SU-DHL-6 (cell line): ENCODE measurements at regions not wholly inside any gene's neighbourhood (a gene's known extent, or its start where the extent isn't known, plus 50 kb on each side); places are given as distances from the start of the nearest gene placed in this dataset.

Experiments
- H2AFZ ChIP-seq: fragments of 200-600 bp; sonication (generic); 2 replicates; pipeline ENCODE4 v1.6.1; 2014; ENCODE audit warnings: low read depth, mild to moderate bottlenecking, moderate library complexity, mixed read lengths, antibody characterized with exemption, low read length; ENCODE audit not compliant: severe bottlenecking
- H3F3A ChIP-seq: fragments of 200-600 bp; shearing (Covaris generic); 2 replicates; pipeline ENCODE4 v1.6.0; 2016; ENCODE audit warnings: antibody characterized with exemption, mild to moderate bottlenecking; ENCODE audit not compliant: insufficient read depth
- H3K27ac ChIP-seq: fragments of 200-600 bp; sonication (generic); 2 replicates; pipeline ENCODE4 v1.5.1; 2016; ENCODE audit warnings: low read depth, mild to moderate bottlenecking, low read length, moderate library complexity, mixed read lengths
- H3K27me3 ChIP-seq: fragments of 200-600 bp; sonication (generic), shearing (Covaris generic); 2 replicates; pipeline ENCODE4 v1.6.0; 2014; ENCODE audit warnings: mild to moderate bottlenecking, low read length
- H3K36me3 ChIP-seq: fragments of 200-600 bp; sonication (generic); 2 replicates; pipeline ENCODE4 v1.6.1; 2014; ENCODE audit warnings: mild to moderate bottlenecking, low read length, mixed read lengths
- H3K4me2 ChIP-seq: fragments of 300-600, 200-600 bp; shearing (Covaris generic), sonication (generic); 2 replicates; pipeline ENCODE4 v1.6.0; 2014; ENCODE audit warnings: low read length, low read depth, mild to moderate bottlenecking; ENCODE audit not compliant: poor library complexity, severe bottlenecking
- H3K4me3 ChIP-seq: fragments of 200-600 bp; sonication (generic); 2 replicates; pipeline ENCODE4 v1.5.1; 2014; ENCODE audit warnings: antibody characterized with exemption, low read length, mild to moderate bottlenecking, mixed read lengths; ENCODE audit not compliant: insufficient read depth, poor library complexity, severe bottlenecking
- H3K79me2 ChIP-seq: fragments of 200-600 bp; sonication (generic); 2 replicates; pipeline ENCODE4 v1.6.1; 2014; ENCODE audit warnings: mild to moderate bottlenecking, low read length, moderate library complexity; ENCODE audit not compliant: insufficient read depth
- H3K9ac ChIP-seq: fragments of 200-600 bp; sonication (generic); 2 replicates; pipeline ENCODE4 v1.7.0; 2014; ENCODE audit warnings: mild to moderate bottlenecking, low read length
- H3K9me2 ChIP-seq: fragments of 200-600 bp; sonication (generic); replicated peaks from 2 replicates; pipeline ENCODE4 v1.6.1; 2014; ENCODE audit warnings: low read length; ENCODE audit not compliant: insufficient read depth
- H3K9me3 ChIP-seq: fragments of 200-600 bp; sonication (generic); 2 replicates; pipeline ENCODE4 v1.6.1; 2014; ENCODE audit warnings: low read length, mixed read lengths; ENCODE audit not compliant: insufficient read depth
- H4K20me1 ChIP-seq: fragments of 200-600 bp; sonication (generic); 2 replicates; pipeline ENCODE4 v1.6.1; 2014; ENCODE audit warnings: low read depth, mild to moderate bottlenecking, antibody characterized with exemption, low read length, moderate library complexity, mixed read lengths
- EZH2phosphoT487 ChIP-seq: fragments of 200-600 bp; sonication (generic), shearing (Covaris generic); conservative IDR thresholded peaks from 2 replicates; pipeline ENCODE4 v1.6.1; 2018; ENCODE audit warnings: mild to moderate bottlenecking, antibody characterized with exemption, low read length, moderate library complexity, mixed read lengths
- TF ChIP-seq, protein P1 (sequence below): fragments of 200-600 bp; sonication (generic); IDR thresholded peaks from one replicate; pipeline ENCODE4 v1.5.1; 2017; ENCODE audit warnings: antibody characterized with exemption, mild to moderate bottlenecking, low read length, moderate library complexity; ENCODE audit not compliant: insufficient read depth, poor library complexity, severe bottlenecking

DNA sequence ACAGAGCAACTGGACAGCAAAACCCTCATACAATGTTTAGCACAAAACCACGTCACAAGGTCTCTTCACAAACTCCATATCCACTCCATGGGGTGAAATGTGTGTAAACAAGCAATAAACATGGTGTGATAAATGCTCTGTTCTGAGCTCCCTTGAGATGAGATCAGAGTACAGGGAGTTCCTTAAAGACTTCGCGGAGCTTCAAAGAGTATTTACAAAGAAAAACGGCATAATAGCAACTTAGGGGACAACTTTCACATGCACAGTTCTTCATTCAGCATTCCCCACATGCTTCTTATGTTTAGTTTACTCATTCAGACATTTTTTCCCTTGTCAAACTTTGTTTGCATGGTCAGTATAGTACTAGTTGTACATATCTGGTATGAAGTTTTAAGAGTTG is 52.5 kb upstream of the SUCLG2 start:
- Histone ChIP-seq H3K9me3 (no peaks in the 10 kb centered on the region), H2AFZ (no peak overlapping the region), H4K20me1 (no peaks in the 10 kb centered on the region), H3K79me2 (no peaks in the 10 kb centered on the region), H3K9ac (no peak overlapping the region), H3K36me3 (no peaks in the 10 kb centered on the region), H3F3A (no peaks in the 10 kb centered on the region), H3K27ac (no peak overlapping the region), H3K27me3 (no peaks in the 10 kb centered on the region), H3K4me2 (no peak overlapping the region), H3K9me2 (no peaks in the 10 kb centered on the region), H3K4me3 (no peak overlapping the region)
- no peak for TF ChIP-seq EZH2phosphoT487
- TF ChIP-seq, protein P1, sequence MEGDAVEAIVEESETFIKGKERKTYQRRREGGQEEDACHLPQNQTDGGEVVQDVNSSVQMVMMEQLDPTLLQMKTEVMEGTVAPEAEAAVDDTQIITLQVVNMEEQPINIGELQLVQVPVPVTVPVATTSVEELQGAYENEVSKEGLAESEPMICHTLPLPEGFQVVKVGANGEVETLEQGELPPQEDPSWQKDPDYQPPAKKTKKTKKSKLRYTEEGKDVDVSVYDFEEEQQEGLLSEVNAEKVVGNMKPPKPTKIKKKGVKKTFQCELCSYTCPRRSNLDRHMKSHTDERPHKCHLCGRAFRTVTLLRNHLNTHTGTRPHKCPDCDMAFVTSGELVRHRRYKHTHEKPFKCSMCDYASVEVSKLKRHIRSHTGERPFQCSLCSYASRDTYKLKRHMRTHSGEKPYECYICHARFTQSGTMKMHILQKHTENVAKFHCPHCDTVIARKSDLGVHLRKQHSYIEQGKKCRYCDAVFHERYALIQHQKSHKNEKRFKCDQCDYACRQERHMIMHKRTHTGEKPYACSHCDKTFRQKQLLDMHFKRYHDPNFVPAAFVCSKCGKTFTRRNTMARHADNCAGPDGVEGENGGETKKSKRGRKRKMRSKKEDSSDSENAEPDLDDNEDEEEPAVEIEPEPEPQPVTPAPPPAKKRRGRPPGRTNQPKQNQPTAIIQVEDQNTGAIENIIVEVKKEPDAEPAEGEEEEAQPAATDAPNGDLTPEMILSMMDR, result no peak

DNA sequence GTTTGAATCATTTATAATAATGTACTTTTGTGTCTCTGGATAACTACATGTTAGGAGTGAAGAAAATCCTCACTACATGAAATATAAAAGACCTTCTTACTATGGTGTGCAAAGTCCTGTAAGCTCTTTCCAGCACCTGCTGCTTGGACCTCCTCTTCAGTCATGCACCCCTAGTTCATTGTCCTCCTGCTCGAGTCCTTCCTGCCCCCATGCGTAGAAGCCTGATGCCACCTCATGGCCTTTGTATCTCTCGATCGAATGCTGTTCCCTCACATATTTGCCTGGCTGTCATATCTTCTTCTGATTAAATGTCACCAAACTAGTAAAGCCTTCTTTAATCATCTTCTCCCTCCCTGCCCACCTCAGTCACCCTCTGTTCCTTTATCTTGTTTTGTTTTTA is 49.9 kb upstream of the SUCLG2 start:
- Histone ChIP-seq H3K4me3 (no peak overlapping the region), H3K9me2 (no peaks in the 10 kb centered on the region), H3K27ac (no peak overlapping the region), H3K9me3 (no peaks in the 10 kb centered on the region), H3K79me2 (no peaks in the 10 kb centered on the region), H3K27me3 (no peaks in the 10 kb centered on the region), H2AFZ (no peak overlapping the region), H4K20me1 (no peaks in the 10 kb centered on the region), H3K4me2 (no peak overlapping the region), H3K9ac (no peak overlapping the region), H3F3A (no peaks in the 10 kb centered on the region), H3K36me3 (no peaks in the 10 kb centered on the region)
- TF ChIP-seq EZH2phosphoT487, result no peak
- TF ChIP-seq, protein P1, result no peak
